Dedifferentiated amniotic fluid mesenchymal stem cell (primary cell): ENCODE measurements at regions not wholly inside any gene's neighbourhood (a gene's known extent, or its start where the extent isn't known, plus 50 kb on each side); places are given as distances from the start of the nearest gene placed in this dataset.
"Not testable (repeated sequence)": the region's sequence is repeated elsewhere in the genome, so short reads cannot be mapped to it uniquely, and the experiment has no call there.

Experiments
- DNase-seq: peaks from one replicate; pipeline ENCODE4 v3.0.0-alpha.2; 2016; ENCODE audit errors: extremely low spot score

- no peak for DNase-seq
Measured at GRCh38 chr5:166581826-166582225, 1709.6 kb upstream of the WWC1 start.

- DNase-seq: no peak
Measured at GRCh38 chr5:166582416-166582815, 1709.0 kb upstream of the WWC1 start.

GRCh38 chr5:166594567-166594966 lies 1696.9 kb upstream of the WWC1 start:
- no peak for DNase-seq

GRCh38 chr5:166595274-166595951 lies 1696.0 kb upstream of the WWC1 start:
- no peak for DNase-seq

- no peak for DNase-seq
Measured at GRCh38 chr5:166596043-166596442, 1695.4 kb upstream of the WWC1 start.

- no peak for DNase-seq
Measured at GRCh38 chr5:166602271-166602670, 1689.2 kb upstream of the WWC1 start.

GRCh38 chr5:166617507-166617906 lies 1673.9 kb upstream of the WWC1 start:
- DNase-seq: no peak

- no peak for DNase-seq
Measured at GRCh38 chr5:166618526-166618925, 1672.9 kb upstream of the WWC1 start.

- no peak for DNase-seq
Measured at GRCh38 chr5:166624573-166624972, 1666.9 kb upstream of the WWC1 start.

GRCh38 chr5:166625210-166625865 lies 1666.1 kb upstream of the WWC1 start:
- DNase-seq: no peak

GRCh38 chr5:166637295-166637694 lies 1654.2 kb upstream of the WWC1 start:
- no peak for DNase-seq

- DNase-seq: no peak
Measured at GRCh38 chr5:166639151-166639550, 1652.3 kb upstream of the WWC1 start.

GRCh38 chr5:166640136-166640535 lies 1651.3 kb upstream of the WWC1 start:
- DNase-seq: not testable (repeated sequence)

GRCh38 chr5:166648736-166649135 lies 1642.7 kb upstream of the WWC1 start:
- no peak for DNase-seq

- DNase-seq: no peak
Measured at GRCh38 chr5:166649676-166650075, 1641.8 kb upstream of the WWC1 start.

GRCh38 chr5:166651234-166651633 lies 1640.2 kb upstream of the WWC1 start:
- DNase-seq: no peak

GRCh38 chr5:166671811-166672210 lies 1619.6 kb upstream of the WWC1 start:
- DNase-seq: no peak

- DNase-seq: no peak
Measured at GRCh38 chr5:166672431-166672830, 1619.0 kb upstream of the WWC1 start.

- no peak for DNase-seq
Measured at GRCh38 chr5:166677891-166678290, 1613.6 kb upstream of the WWC1 start.

GRCh38 chr5:166679331-166679730 lies 1612.1 kb upstream of the WWC1 start:
- no peak for DNase-seq

- DNase-seq: no peak
Measured at GRCh38 chr5:166695326-166695725, 1596.1 kb upstream of the WWC1 start.

- no peak for DNase-seq
Measured at GRCh38 chr5:166708291-166708690, 1583.2 kb upstream of the WWC1 start.

GRCh38 chr5:166709691-166710090 lies 1581.8 kb upstream of the WWC1 start:
- DNase-seq: no peak

GRCh38 chr5:166710271-166710670 lies 1581.2 kb upstream of the WWC1 start:
- no peak for DNase-seq
